HEK293 (cell line): ENCODE measurements at regions not wholly inside any gene's neighbourhood (a gene's known extent, or its start where the extent isn't known, plus 50 kb on each side); places are given as distances from the start of the nearest gene placed in this dataset.

Experiments used
- CTCF ChIP-seq: fragments of 450-650 bp; formaldehyde crosslinking; IDR thresholded peaks from 2 replicates; pipeline ENCODE4 v1.5.1; 2016; ENCODE audit warnings: missing biosample characterization, missing genetic modification characterization
- OSR2 ChIP-seq: fragments of 450-650 bp; formaldehyde crosslinking; IDR thresholded peaks from 2 replicates; pipeline ENCODE4 v1.5.1; 2016; ENCODE audit warnings: missing biosample characterization, missing genetic modification characterization
- PBX3 ChIP-seq: sonication (generic); formaldehyde crosslinking; IDR thresholded peaks from 2 replicates; pipeline ENCODE4 v1.8.1; 2022; ENCODE audit warnings: mild to moderate bottlenecking, moderate library complexity, missing genetic modification reagents
- ZFP37 ChIP-seq: fragments of 450-650 bp; formaldehyde crosslinking; IDR thresholded peaks from 2 replicates; pipeline ENCODE4 v1.5.1; 2016; ENCODE audit warnings: missing biosample characterization, missing genetic modification characterization
- ZNF274 ChIP-seq, 2 experiments: fragments of 200-500 bp in 1 of 2; fragments of 450-650 bp in 1 of 2; sonication (Bioruptor generic) in 1 of 2; formaldehyde crosslinking in 1 of 2; IDR thresholded peaks; 2 replicates each; pipeline versions ENCODE4 v1.5.1 to v1.6.1; 2014 to 2016; ENCODE audit warnings: borderline replicate concordance in 1 of 2, inconsistent platforms in 1 of 2, low read length in 1 of 2, missing biosample characterization in 1 of 2, missing genetic modification characterization in 1 of 2

GRCh38 chr15:47974724-47975123 lies 146.1 kb upstream of the SLC24A5 start:
- TF ChIP-seq CTCF (tag by site-specific recombination) (no peak), OSR2 (tag by site-specific recombination) (no peak), PBX3 (CRISPR knock-in tag) (no peak), ZNF274 (IDR thresholded peaks at IDR 0.05; ENCODE audit: low read length) (no peak), ZNF274 (tag by site-specific recombination; IDR thresholded peaks at IDR 0.05; ENCODE audit: borderline replicate concordance) (no peak), ZFP37 (tag by site-specific recombination) (no peak)
